GM21786 (cell line): ENCODE measurements at regions not wholly inside any gene's neighbourhood (a gene's known extent, or its start where the extent isn't known, plus 50 kb on each side); places are given as distances from the start of the nearest gene placed in this dataset.
"Not testable (repeated sequence)": the region's sequence is repeated elsewhere in the genome, so short reads cannot be mapped to it uniquely, and the experiment has no call there.

ENCODE experiments used
- ATAC-seq: cut with Tn5 transposase; IDR thresholded peaks from one replicate; pipeline ENCODE4 v1.9.1; 2021; ENCODE audit not compliant: unreplicated experiment

DNA sequence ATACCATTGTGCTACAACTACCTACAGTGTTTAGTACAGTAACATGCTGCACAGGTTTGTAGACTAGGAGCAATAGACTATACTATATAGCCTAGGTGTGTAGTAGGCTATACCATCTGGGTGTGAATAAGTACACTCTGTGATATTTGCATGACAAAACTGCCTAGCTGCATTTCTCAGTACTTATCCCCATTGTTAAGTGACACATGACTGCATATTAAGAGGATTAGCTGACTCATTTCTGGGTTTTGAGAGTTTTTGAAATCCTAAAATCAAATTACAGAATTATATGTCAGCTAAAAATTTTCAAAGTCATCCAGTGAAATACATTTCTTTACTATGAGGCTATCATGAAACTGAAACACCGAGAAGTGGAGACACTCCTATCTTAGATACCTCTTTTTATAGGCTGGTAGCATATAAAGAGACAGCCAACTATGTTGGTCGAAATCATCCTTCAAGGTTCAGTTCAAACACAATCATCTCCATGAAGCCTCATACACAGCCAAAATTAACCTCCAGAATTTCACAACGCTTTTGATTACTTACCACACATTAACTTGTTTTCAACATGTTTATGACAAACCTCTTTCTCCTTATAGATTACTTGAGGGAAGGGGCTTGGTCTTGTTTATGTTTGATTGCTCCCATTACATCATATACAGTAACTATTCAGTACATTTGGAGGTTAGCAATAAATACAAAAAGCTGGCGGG is 89.8 kb upstream of the ANK3 start:
- ATAC-seq: no peak

DNA sequence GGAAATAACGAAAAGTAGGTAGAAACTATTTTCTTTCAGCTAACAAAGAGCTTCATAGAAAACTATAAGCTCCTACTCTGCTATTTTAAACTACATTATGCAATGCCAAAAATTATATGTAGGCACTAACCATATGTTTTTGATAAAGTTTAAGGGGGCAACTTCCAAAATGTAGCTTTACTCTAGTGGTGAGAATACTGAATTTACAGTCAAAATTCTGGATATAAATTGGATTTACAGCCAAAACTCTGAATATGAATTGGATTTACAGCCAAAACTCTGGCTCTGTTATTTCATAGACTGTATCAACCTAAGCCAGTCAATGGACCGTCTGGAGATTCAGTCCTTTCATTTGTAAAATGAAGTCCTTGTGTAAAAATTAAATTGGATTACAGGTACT is 86.8 kb upstream of the ANK3 start:
- no peak for ATAC-seq

GRCh38 chr10:60473557-60473956 is 83.9 kb upstream of the ANK3 start:
- no peak for ATAC-seq

- no peak for ATAC-seq
These were observed 80.4 kb upstream of the ANK3 start for GRCh38 chr10:60470091-60470490.

DNA sequence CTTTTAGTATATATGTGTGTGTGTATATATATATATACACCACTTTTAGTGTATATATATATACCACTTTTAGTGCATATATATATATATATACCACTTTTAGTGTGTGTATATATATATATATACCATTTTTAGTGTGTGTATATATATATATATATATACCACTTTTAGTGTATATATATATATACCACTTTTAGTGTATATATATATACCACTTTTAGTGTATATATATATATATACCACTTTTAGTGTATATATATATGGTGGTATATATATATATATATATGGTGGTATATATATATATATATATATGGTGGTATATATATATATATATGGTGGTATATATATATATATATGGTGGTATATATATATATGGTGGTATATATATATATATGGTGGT is 79.5 kb upstream of the ANK3 start:
- not testable (repeated sequence) for ATAC-seq

DNA sequence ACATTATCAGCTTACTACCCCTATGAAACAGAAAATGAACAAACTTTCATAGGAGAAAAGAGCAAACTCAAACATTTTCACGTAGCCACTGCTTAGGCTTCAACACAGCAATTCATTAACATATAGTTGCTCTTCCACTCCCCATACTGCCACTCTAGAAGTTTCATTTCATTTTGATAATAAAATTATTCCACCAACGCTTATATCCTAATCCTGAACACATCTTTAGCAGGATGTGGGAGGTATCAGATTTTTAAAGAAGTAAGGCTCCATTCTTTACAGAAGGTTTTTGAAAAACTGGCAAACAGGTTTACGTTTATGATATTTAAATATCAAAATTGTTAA is 77.5 kb upstream of the ANK3 start:
- ATAC-seq: no peak

GRCh38 chr10:60466267-60467201 is 76.9 kb upstream of the ANK3 start:
- ATAC-seq: no peak

DNA sequence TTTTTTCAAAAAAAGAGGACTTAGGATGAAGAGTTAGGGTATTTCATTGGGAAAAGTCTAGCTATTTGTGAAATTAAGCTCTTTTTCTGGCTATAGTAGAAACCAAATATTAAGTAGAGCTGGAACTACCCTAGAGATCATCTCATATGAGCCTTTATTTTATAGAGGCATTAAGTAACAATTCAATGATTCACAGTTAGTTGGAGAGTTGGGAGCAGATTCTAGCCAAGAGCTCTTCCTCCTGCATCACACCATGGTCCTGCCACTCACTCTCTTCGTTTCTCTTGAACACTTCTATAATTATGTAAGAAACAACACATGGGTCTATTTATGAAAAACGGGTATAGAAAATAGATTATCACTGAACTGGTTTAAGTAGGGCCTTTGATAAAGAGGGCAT is 76.1 kb upstream of the ANK3 start:
- ATAC-seq: no peak

DNA sequence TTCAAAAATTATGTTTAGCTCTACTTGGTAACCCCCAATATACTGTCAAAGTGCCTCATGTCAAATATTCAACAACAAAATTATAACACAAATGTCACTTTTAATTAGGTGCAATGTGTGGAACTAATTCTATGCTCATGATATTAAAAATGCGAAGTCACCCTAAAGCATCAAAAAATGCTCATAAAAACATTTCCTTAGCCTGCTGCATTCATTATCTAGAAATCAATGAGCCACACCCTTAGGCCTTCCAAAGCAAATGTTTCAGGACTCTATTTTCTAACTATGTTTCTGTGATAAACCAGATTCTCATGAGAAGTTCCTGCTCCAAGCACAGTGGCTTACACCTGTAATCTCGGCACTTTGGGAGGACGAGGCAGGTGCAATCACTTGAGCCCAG is 75.0 kb upstream of the ANK3 start:
- ATAC-seq: no peak

GRCh38 chr10:60463746-60464145 is 74.1 kb upstream of the ANK3 start:
- no peak for ATAC-seq

DNA sequence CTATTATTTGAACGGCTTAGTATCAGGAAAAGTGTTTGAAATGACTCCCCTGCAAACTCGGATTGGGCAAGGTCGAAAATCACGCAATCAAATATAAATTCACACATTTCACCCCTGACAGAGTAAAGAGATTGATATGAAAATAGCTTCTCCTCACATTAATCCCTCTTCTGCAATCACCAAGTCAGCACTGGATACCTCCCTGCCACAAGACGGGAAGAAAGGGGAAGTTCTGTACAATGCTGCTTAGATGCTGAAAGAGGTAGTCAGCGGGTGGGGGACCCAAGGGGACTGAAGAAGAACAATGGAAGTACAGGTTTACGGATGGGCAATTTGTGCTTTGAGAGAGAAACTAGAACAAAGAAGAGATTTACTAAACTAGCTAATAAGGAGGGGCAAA is 72.0 kb upstream of the ANK3 start:
- ATAC-seq: no peak

DNA sequence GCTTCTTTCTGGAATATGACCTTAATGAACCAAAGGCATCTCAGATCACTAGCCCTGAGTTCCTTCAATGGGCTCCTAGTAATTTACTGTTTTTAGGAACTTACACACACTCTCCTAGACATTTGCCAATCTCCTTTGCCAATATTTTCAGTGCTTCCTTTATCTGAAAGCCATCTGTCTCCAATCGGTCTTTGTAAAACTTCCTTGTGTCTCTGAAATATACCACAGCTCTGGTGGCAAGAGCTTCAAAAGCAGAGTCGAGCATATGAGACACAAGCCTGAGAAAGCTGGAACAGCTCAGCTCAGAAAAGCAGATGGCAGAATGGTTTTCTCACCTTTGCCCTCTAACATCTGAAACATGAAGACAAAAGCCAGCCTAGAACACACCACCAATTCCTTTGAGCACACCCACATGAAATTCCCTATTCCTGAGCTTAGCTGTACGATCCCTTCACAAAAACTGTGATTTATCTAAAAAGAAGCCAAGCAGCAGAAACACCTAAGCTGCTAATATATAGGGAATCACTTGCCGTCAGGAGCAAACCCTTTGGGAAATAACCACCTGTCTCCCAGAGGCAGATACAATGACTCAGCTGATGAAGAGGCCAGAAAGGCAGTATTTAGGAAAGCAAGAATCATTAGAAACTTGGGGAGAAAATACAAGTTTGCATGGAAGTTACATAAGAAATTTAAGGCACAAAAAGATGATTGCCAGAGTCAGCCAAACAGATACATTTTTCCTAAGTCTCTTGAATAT is 70.2 kb upstream of the ANK3 start:
- no peak for ATAC-seq

DNA sequence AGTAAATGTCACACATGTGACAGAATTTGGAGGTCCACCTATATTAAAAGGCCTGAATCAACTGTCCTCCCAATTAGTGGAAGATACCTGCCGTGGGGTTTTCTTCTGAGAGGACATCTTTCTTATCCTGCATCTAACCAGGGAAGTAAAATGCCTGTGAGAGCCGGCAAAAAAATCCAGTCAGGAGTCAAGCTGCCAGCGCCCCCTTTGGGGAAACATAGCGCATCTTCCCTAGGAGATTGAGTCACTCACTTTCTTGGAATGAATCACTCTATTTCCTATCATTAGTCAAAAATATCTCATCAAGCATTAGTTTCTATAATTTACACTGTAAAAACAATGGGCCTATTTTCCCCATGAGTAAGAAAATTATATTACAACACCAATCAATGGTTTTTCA is 66.4 kb upstream of the ANK3 start:
- ATAC-seq: no peak

DNA sequence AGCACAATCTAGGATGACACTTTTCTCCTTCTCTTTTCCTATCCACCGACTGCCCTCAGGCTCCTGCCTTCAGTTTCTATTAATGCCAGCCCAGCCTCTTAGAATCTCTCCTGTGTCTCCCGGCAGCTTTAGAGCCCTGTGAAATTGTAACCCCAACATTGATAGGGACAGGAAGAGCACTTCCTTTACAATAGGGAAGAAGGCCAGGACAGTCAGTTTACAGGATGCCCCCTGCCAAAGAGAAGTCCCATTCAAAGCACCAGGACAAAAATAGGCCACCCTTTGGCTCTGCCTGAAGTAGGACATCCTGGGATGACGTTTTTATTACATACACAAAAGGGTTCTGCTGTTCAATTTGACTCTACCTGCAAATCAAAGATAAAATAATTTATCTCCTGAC is 64.7 kb upstream of the ANK3 start:
- ATAC-seq: no peak

DNA sequence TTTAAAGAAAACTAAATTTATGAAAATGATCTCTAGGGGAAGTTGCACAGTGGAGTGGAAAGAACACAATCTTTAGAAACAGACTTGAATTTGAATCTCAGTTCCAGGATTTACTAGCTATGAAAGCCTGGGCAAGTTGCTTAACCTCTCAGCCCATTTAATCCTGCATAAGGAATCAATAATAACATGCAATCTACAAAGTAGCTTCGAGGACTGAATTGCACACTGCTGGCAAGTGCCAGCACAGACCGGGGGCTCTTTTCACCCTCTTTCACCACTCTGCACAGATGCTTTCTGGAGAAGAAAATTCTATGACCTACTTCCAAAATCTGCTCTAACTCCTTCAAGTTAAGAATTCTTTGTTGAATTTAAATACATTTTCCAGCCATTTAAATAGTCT is 63.4 kb upstream of the ANK3 start:
- ATAC-seq: no peak

DNA sequence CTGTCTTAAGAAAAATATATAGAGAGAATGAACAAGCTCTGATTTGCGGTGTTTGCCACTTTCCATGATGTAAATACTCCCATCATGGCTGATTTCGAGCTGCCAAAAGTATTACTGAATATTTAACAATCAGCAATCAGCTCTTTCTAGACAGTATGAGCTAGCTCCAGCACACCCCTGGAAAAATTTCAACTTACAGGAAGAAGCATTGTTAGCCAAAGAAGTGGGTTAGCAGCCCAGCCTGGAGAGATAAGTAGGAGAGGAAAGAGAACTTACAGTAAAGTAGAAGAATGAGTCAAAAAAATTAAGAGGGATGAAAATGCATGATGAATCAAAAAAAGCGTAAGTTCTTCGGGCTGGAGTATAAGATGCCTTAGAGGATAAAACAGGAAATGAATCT is 60.6 kb upstream of the ANK3 start:
- ATAC-seq: no peak

DNA sequence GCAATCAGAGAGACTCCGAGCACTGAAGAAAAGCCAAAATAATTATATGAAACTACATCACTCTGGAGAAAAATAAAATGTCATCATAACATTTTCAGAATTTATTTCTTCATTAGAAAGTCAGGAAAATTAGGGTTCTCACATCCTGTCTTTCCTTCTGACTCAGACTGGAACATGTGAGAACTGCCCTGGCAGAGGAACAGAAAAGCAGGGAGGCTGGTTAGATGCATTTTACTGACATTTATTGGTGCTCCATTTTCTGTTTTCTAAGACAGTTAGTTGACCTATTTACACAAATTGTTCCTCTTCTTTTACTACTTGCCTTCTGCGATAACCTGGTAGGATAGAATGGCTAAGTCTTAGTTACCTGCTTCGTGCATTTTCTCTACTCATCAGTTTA is 58.6 kb upstream of the ANK3 start:
- ATAC-seq: no peak

- ATAC-seq: no peak
These were observed 57.2 kb upstream of the ANK3 start for GRCh38 chr10:60446851-60447250.

GRCh38 chr10:60446070-60446833 is 56.6 kb upstream of the ANK3 start:
- no peak for ATAC-seq

- no peak for ATAC-seq
These were observed 54.9 kb upstream of the ANK3 start for GRCh38 chr10:60444494-60445064.

GRCh38 chr10:60443346-60443745 is 53.7 kb upstream of the ANK3 start:
- no peak for ATAC-seq
